Upper lobe of left lung (tissue), 4 donors: ENCODE measurements at regions not wholly inside any gene's neighbourhood (a gene's known extent, or its start where the extent isn't known, plus 50 kb on each side); places are given as distances from the start of the nearest gene placed in this dataset.

Experiments
- POLR2A ChIP-seq, 4 donors: fragments of 450-650 bp; IDR thresholded peaks; one replicate each; pipeline ENCODE4 v1.5.1; 2016 to 2017; ENCODE audit warnings: antibody characterized with exemption in 4 of 4, mild to moderate bottlenecking in 2 of 4
- TF ChIP-seq, protein P1 (sequence below), 6 experiments: fragments of 450-650 bp in 4 of 6; fragments of 200-600 bp in 2 of 6; sonication (generic) in 2 of 6; IDR thresholded peaks; one replicate each; pipeline ENCODE4 v1.5.1; 2016 to 2019; ENCODE audit warnings: antibody characterized with exemption in 6 of 6

DNA sequence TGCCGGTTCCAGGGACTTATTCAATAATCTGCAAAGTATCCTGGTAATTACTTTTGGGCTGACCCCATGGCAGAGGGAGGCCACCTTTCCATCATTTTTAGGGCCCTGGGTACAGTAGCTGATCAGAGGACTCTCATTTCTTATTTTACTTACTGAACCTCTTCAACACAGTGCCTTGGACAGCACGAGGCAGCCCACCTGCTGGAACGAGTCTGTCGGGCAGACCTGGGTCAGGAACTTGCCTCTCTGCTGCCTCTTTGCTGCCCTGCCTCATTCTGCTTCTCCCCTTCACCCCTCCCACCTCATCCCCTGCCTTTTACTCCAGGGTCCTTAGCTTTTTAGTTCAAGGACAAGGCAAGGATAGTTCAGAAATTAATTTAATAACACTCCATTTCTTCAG is 204.5 kb downstream of the CSNK2A3 start:
- TF ChIP-seq, protein P1, sequence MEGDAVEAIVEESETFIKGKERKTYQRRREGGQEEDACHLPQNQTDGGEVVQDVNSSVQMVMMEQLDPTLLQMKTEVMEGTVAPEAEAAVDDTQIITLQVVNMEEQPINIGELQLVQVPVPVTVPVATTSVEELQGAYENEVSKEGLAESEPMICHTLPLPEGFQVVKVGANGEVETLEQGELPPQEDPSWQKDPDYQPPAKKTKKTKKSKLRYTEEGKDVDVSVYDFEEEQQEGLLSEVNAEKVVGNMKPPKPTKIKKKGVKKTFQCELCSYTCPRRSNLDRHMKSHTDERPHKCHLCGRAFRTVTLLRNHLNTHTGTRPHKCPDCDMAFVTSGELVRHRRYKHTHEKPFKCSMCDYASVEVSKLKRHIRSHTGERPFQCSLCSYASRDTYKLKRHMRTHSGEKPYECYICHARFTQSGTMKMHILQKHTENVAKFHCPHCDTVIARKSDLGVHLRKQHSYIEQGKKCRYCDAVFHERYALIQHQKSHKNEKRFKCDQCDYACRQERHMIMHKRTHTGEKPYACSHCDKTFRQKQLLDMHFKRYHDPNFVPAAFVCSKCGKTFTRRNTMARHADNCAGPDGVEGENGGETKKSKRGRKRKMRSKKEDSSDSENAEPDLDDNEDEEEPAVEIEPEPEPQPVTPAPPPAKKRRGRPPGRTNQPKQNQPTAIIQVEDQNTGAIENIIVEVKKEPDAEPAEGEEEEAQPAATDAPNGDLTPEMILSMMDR (IDR thresholded peaks at IDR 0.05), result no peak
- TF ChIP-seq POLR2A (IDR thresholded peaks at IDR 0.05), result no peak
